ENCODE measurements at regions not wholly inside any gene's neighbourhood (a gene's known extent, or its start where the extent isn't known, plus 50 kb on each side); places are given as distances from the start of the nearest gene placed in this dataset.

DNA sequence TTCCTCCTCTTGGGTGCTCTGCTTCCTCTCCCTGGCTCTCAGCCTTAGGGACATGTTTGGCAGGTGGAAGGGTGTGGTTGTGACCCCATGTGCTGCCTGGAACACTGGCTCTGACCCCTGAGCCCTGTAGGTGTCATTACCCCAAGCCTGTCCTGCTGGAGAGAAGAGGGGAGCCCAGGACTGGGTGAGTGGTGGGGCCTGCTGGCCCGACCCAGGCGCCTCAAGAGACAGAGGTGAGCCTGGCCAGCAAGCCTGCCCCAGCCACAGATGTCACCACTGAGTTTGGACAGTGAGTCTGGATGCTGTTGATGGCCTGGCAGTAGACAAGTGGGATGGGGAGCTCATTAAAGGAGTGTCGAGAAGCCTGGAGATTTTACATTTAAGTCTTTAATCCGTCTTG lies 1112.2 kb downstream of the BRD1 start:
- no peak for DNase-seq

DNA sequence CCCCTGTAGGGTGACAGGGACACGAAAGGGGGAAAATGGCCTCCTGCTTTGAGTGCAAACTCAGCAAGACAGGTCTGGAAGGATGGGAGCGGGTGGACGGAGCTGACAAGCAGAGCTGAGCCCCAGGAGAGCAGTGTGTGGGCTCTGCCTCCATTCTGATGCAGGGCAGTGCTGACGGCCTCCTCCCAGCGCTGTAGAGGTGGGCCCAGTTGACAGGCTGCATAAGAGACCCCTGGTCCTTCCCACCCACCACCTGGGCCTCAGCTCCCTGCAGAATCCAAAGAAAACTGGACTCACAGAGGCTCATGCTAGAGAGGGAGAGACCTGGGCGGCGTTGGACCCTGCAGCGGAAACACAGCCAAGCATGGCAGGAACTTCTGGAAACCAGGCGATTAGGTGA lies 1113.4 kb downstream of the BRD1 start:
- DNase-seq: no peak

DNA sequence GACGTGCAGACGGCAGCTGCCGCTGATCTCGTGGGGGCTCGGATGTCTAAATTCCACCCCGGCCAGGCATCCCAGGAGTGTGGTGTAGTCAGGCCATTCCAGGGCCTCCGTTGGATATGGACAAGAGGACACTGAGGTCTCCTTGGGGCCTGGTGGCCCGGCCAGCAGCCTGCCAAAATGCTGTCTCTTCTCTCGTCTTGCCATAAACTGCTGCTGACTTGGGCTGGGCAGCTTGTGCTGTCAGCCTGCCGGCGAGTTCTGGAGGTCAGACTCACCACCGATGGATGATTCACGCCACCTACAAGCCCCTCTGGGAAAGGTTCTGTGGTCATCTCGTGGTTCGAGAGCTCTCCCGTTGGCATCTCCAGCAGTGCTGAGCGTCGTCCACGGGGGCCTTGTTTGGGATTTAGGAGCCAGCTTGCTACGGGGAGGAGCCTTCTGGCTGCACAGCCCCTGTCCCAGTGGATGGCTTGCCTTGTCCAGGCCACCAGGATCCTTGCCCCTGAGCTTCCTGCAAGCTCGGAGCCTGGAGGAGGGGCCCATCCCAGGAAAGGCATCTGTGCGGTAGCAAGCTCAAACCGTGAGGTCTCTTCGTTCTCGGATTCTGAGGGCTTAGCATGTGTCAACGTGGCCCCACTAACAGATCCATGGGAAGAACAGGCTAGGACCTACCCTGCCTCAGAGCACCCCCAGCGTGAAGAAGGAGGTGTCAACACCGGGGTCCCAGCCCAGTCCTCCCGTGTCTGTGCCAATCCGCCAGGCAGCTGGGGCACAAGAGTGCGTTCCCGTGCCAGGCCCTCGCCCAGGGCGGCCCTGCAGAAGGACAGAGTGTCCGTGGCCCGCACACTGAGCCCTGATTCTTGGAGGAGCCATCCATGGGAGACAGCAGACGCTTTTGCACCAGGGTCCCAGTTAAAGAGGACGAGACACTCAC lies 1114.1 kb downstream of the BRD1 start:
- no peak for DNase-seq

DNA sequence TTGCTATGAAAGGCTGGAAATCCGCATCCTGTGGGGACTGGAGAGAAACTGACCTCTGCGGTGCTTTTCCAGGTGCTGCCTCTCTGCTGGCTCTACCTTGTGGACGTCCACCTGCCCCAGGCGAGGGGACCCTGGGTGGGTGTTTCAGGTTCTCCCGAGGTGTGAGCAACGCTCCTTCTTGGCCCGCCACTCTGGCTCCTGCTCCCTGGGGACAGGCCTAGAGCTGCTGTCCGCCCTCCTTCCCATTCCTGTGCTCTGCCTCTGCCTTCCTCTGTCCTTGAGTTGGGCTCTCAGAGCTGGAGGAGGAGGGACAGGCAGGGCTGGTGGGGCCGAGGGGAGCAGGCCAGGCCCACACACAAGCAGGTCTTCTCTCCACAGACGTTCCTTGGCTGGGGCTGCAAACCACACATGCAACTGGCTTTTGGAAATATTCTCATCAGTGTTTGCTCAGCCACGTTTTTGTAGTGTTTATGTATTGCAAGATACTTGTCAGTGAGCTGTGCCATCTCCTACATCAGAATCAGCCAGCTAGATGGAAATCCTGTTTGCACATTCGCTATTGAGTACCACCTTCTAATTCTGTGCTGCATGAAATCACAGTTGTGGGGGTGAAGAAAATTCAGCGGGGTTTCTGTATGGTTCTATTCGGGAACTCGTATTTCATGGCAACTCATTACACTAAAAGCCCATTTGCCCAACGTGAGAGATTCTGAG lies 1115.0 kb downstream of the BRD1 start:
- DNase-seq: no peak

DNA sequence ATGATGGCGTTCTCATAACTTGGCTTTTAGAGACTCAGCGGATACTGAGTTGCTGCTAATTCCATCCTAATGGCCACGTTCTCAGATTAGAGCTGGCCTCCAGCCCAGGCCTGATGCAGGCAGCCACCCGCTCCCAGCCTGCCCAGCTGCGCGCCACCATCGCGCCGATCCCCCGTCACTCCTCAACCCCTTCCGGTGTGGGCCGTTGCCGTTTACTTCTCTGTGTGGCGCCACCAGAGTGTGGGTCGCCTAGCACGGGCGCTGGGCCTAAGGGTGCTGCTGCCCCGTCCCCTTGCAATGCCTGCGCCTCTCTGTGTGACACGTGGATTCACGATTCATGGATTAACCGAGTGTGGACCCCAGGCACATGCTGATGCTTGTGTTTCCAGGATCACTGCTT lies 1116.0 kb downstream of the BRD1 start:
- no peak for DNase-seq

DNA sequence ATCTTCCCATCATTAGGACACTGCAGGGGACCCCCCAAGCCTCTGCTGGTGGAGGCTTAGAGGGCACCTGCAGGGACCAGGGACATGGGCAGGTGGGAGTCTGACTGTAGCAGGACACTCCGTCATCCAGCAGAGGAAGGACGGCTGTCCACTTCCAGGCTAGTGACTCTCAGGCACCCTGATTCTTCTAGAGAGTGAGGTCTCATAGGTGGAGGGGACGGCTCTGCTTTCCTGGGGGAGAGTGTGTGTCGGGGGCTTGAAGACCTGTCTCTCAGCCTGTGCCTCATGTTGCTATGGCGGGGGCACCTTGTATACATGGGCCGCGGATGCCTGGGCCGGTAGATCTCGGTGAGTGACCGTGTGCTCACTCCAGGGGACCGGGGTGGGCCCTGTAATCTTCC lies 1116.6 kb downstream of the BRD1 start:
- DNase-seq: no peak

DNA sequence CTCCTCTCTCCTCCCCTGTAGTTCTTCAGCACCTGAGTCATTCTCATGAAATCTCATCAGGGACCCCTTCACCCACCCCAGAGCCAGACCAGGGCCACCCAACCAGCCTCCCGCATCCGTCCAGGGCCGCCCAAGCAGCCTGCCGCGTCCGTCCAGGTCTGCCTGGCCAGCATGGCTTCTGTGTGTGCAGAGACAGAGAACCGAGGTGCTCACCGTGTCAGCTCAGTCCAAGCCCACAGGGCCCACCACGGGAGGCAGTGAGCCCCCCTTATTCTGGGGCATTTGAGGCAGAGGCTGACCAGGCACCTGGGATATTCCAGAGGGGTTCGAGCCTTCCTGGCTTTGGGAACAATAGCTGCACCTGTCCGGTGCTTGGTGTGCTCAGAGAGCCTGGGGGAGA lies 1117.3 kb downstream of the BRD1 start:
- DNase-seq: no peak

DNA sequence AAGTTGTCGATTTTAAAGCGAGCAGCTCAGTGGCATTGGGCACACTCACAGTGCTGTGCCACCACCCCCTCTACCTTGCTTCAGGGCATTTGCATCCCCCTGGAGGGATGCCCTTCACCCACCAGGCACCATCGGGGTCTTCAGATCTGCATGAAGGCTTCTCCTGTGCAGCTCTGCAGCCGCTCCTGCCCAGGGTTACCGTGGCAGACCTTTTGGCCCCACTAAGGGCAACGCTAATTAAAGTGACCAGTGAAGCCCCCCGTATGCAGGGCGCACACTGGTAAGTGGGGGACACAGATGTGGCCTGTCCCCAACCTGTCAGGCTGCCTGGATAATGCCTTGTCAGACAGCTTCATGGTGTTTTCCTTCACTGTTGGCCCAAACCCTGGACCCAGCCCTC lies 1117.7 kb downstream of the BRD1 start:
- DNase-seq: no peak

DNA sequence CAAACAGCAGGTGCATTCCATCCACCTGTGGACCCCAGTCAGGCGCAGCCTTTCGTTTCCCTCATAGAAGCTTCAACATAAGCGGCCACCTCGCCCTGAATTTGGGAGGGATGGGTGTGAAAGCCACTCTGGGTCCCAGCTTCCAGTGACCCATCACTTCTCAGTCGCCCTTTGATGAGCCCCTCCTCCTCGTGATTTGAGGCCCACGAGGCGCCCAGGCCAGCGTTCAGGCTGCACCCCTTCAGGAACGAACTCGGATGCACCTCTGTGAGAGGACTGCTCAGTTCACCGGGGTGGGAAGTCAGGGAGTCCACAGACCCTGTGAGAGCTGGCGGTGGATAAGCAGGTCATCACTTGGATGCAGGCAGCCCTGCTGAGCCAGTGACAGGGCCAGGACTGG lies 1118.2 kb downstream of the BRD1 start:
- DNase-seq: no peak

DNA sequence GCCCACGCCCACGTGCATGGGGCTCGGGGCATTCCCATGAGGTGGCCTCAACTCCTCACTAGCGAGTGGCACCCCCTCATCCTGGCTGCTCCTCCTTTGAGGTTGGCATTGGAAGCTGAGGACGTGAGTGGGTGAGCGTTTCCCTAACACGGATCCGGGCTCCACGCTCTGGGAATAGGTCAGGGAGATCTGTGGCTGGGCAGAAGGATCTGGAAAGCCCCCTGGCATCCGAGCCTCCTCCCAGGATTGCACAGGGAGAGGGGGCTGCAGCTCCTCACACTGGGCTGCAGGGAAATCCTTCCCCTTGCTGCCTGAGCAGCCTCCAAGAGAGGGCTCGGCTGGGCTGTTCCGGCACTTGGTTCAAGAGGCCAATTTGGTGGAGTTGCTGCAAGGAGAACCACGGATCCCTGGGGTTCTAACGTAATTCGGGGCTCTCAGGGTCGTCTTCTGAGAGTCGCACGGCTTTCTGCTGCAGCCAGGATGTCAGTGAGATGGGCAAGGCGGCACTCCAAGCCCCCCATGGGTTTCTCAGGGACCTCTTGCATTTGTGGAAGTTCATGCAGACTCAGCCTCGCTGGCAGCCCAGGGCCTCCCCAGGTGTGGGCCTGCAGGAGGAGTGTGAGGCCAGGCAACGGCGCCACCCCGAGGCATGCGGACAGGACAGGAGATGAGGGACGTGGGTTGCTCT lies 1119.0 kb downstream of the BRD1 start:
- DNase-seq: no peak

DNA sequence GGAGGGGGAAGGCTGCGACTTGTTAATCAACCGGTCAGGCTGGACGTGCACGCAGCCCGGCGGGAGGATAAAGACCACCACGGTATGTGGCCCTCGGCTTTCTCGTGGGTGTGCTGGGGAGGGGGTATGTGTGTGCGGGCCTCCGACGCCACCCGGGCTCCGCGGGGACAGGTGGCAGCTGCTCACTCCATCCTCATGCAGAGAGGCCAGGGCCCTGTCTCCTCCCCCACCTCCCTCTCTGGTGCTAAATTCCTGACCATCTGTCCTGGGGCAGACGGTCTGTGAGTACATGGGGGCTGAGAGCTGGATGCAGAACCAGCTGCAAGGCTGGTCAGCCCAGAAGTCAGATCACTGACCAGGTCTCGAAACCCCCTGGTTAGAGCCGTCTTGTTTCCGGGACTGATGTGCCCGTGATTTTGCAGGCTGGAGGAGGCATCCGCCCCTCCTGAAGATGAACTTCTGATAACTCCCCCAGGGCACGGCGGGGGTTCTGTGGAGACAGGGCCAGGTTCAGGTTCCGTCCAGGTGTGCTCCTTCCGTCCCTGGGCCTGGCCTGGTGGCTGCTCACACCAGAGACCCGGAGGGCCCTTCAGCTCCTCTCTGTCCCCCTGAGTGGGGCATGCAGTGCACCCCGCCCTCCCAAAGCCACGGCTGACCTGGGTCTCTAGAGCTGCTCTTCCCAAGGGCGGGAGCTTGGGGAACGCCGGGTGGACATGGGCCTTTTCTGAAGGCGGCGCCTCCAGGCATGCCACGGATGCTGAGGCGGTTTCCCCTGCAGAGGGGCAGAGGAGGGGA lies 1119.7 kb downstream of the BRD1 start:
- no peak for DNase-seq

DNA sequence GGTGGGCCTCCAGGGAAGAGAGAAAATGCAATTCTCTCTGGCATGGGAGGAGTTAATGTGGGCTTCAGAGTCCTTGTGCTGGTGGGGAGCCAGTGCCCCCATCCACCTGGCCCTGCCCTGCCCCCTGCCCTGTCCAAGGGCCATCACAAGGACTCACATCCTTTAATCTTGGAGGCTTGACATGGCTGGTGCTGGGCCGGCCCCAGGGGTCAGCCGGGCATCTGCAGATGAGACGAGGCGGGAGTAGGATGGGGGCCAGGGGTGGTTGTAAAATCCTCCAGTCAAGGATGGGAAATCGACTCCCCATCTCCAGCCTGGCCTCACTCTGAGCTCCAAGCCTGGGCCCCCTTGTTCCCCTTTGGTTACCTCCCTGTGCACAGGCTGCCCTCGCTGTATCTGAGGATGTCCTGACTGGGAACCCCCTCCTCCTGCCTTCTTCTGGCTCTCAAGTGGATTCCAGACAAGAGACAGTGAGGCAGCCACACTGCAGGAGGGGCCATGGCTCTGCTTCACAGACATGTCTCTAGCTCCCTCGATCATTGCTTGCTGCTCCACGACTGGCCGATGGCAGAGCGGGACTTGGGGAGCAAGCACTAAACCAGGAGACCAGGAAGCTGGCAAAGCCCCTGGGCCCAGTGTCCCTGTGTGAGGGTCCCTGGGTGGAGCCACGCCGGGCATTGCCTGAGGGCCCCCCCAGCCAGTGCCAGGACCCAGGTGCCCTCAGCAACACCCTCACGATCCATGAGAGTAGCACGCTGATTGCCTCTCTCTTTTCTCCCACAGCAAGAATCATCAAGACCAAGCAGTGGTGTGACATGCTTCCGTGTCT lies 1120.5 kb downstream of the BRD1 start:
- DNase-seq: no peak

DNA sequence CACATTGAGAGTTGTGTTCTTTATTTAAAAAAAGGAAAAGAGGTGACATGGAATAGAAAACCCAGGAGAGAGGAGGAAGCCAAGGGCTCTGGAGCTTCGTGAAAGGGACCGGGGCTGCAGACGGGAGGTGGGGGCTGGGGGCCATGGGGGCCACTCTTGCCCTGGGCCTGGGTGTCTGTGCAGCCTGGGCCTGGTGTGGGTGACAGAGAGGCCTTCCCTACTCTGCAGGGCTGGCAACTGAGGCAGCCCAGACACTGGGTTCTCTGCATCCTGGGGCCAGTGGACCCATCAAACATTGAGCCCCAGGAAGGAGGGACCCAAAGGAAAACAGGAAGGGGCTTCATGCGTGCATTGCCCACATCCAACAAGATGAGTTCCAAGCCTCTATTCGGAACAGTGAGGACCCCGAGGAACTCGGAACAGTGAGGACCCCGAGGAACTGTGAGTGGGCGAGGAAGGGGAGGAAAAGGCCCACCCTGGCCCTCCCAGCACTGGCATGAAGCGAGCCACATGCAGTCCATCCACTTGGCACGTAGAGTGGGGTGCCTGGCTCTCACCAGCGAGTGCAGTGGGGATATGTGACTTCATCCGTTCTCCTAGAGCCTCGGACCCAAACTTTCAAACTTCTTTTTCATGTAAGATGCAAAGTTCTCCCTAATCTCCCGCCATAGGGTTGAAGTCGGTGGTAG lies 1121.6 kb downstream of the BRD1 start:
- no peak for DNase-seq

DNA sequence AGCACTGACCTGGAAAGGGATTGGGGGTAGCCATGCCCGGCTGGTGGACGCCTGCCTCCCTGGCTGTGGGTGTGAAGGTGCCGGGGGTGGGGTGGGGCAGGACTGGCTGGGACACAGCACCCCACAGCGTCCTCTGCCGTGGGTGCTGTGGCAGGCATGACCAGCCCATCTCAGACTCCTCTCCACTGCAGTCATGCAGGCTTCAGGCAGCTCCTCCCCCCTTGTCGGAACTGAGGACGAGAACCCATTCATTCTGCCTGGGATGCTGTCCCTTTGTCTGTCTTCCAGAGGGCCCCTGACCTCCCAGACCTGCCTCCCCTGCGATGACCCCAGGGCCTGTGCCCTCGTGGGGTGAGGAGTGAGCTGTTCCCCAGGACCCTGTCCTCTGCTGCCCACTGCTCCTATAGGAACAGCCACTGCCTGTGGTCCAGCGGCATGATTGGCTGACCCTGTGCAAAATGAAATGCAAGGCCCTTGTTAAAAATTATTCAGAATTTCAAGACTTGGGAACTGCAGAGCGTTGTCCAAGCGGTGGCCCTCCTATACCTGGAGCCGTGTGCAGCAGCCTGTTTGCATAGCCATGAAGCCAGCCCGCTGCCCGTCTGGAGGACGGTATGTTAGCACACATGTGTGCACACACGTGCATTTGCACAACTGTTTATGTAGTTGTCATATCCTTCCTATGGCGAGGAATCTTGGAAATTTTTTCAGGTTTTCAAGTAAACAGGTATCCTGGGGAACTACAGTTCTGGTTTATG lies 1122.3 kb downstream of the BRD1 start:
- no peak for DNase-seq

DNA sequence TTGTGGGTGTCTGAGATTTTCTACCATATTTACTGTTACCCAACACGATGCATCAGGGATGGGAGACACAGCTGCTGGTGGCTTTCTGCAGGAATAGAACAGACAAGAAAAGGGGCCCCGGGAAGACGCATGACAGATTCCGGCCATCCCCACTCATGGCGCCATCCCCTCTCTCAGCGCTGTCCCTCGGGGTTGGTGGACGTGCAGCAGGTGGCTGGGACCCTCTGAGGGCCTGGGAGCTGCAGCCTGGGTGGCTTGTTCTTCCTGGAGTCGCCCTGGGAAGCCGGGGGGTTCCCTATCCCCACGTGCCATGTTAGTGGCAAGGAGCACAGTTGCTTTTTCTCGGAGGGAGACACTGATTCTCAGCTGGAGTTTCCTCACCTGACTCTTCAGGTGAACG lies 1123.3 kb downstream of the BRD1 start:
- no peak for DNase-seq

DNA sequence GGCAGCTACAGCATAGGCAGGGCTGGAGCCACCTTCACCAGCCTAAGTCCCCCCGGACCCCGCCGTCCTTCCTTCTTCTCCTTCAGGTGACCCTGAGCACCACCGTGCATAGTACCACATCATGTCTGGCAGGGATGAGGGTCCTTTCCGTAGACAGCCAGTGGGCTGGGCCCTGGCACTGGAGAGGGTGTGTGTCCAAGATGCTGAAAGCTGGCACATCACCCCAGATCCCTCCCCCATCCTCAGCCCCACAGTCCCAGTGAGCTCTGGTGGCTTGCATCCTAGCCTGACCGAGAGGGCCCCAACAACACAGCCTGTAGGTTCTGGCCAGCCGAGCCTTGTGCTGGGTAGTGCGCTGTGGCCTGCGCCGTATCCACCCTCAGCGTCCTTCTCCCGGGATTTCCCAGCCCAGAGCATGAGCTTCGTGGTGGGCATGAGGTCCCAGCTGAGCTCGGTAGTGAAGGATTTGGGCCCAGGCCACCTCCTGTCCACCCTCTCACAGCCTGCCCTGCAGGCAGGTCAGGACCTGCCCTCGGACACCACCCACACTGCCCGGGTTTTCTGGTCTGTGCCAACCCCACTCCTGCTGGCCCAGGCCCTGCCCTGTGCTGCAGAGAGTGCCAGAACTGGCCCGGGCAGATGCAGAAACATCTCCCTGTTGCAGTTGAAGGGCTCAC lies 1124.3 kb downstream of the BRD1 start:
- DNase-seq: no peak

DNA sequence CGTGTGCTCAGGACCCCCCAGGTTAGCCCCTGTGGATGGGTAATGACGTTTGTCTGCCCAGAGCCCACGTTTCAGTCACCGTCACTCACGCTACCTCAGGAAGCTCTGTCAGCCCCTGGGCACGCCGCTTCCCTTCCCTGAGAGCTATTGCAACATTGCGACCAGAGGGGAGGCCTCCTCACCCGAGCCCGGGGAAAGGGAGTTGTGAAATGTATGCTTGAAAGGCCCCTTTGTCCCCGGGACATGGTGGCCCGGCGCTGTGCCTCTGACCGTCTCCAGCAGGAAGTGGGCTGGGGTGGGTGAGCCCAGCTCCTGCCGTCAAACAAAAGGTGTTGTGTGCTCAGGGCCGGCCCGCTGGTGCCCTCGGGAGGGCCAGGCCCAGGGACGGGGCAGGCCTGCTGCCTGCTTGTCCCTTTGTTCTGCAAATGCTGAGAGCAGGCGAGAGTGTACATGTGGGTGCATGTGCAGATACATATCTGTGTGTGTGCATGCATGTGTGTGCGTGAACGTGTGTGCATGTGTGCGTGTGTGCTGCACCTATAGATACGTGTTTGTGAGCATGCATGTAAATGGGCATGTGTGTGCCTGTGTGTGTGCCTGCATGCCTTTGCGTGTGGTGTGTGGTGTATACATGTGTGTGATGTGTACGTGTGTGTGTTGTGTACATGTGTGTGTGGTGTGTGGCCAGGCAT lies 1125.0 kb downstream of the BRD1 start:
- no peak for DNase-seq

DNA sequence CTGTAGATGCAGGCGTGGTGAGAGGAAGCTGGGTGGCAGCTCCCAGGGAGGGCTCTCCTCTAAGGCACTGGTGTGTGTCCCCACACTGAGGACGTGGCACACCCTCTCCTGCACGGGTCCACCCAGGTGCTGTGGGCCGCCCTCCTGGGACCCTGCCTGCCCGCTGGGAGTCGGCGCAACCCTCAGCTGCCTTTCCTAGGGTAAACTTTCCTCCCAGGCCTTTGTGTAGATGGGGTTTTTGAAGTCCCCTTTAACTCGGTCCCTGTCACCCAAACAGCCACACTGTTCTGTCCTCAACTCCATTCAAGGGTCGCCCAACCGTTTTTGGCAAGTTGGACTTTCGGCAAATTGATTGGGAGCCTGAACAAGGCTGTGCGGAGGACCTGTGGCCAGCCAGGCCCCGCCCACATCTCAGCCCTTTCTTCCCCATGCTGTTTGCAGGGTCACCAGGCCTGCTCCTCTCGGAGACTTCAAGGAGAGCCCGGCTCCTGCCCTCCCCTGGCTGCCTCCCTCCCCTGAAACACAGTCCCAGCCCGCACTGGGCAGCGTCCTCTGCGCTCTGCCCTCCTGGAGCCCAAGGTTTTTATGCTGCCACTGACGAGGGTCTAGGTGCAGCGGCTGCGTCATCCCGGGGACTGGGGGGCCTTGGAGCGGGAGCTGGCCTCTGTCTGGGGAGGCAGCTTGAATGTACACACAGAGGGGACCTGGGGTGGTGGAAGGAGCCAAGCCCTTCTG lies 1126.2 kb downstream of the BRD1 start:
- DNase-seq: no peak
